Liver (tissue), 8 donors: ENCODE measurements at regions not wholly inside any gene's neighbourhood (a gene's known extent, or its start where the extent isn't known, plus 50 kb on each side); places are given as distances from the start of the nearest gene placed in this dataset.

Experiments
- DNase-seq: peaks from one replicate; pipeline ENCODE4 v3.0.0-alpha.2; 2017; ENCODE audit warnings: low spot score
- H3K27ac ChIP-seq, 2 donors: one replicate each; pipeline ENCODE4 v1.7.0; 2013; ENCODE audit warnings: inconsistent platforms in 2 of 2, low read length in 2 of 2, control low read depth in 1 of 2, low read depth in 1 of 2, mild to moderate bottlenecking in 1 of 2
- H3K27me3 ChIP-seq, 4 donors: one replicate each; pipeline versions ENCODE4 v1.6.1 to v1.7.0; 2013; ENCODE audit warnings: low read length in 3 of 4, inconsistent platforms in 1 of 4, mild to moderate bottlenecking in 1 of 4, moderate library complexity in 1 of 4; ENCODE audit not compliant: control insufficient read depth in 4 of 4, insufficient read depth in 4 of 4
- H3K36me3 ChIP-seq, 4 donors: one replicate each; pipeline versions ENCODE4 v1.6.1 to v1.7.0; 2013; ENCODE audit warnings: low read length in 3 of 4, mild to moderate bottlenecking in 3 of 4, low read depth in 1 of 4, moderate library complexity in 1 of 4; ENCODE audit not compliant: control insufficient read depth in 4 of 4, insufficient read depth in 3 of 4
- H3K4me1 ChIP-seq, 4 donors: one replicate each; pipeline versions ENCODE4 v1.6.1 to v1.7.0; 2013; ENCODE audit warnings: low read length in 3 of 4, mild to moderate bottlenecking in 3 of 4, moderate library complexity in 1 of 4; ENCODE audit not compliant: control insufficient read depth in 4 of 4, insufficient read depth in 4 of 4
- H3K4me3 ChIP-seq, 3 donors: one replicate each; pipeline versions ENCODE4 v1.6.1 to v1.7.0; 2013; ENCODE audit warnings: low read length in 3 of 3, control low read depth in 1 of 3, low read depth in 1 of 3, mild to moderate bottlenecking in 1 of 3
- H3K9ac ChIP-seq, 2 donors: one replicate each; pipeline ENCODE4 v1.7.0; 2013; ENCODE audit warnings: low read length in 2 of 2, mild to moderate bottlenecking in 2 of 2, moderate library complexity in 2 of 2, control low read depth in 1 of 2, low read depth in 1 of 2
- H3K9me3 ChIP-seq, 4 donors: one replicate each; pipeline versions ENCODE4 v1.6.1 to v1.7.0; 2013; ENCODE audit warnings: low read length in 3 of 4; ENCODE audit not compliant: control insufficient read depth in 4 of 4
- EGR1 ChIP-seq, 2 donors: IDR thresholded peaks; 2 replicates each; pipeline ENCODE4 v1.6.1; 2016 to 2018; ENCODE audit warnings: antibody characterized with exemption in 2 of 2, low read depth in 2 of 2
- FOXA1 ChIP-seq: IDR thresholded peaks from 2 replicates; pipeline ENCODE4 v1.6.1; 2016; ENCODE audit warnings: antibody characterized with exemption
- FOXA2 ChIP-seq: IDR thresholded peaks from 2 replicates; pipeline ENCODE4 v1.6.1; 2016; ENCODE audit warnings: antibody characterized with exemption
- GABPA ChIP-seq, 2 donors: IDR thresholded peaks in 1 of 2; conservative IDR thresholded peaks in 1 of 2; 2 replicates each; pipeline ENCODE4 v1.6.1; 2016; ENCODE audit warnings: antibody characterized with exemption in 2 of 2, mild to moderate bottlenecking in 1 of 2, moderate library complexity in 1 of 2
- HNF4A ChIP-seq, 2 donors: conservative IDR thresholded peaks; 2 replicates each; pipeline ENCODE4 v1.6.1; 2016; ENCODE audit warnings: antibody characterized with exemption in 2 of 2, mild to moderate bottlenecking in 2 of 2
- HNF4G ChIP-seq: IDR thresholded peaks from 2 replicates; pipeline ENCODE4 v1.6.1; 2016; ENCODE audit warnings: antibody characterized with exemption
- JUND ChIP-seq, 2 donors: IDR thresholded peaks; 2 replicates each; pipeline ENCODE4 v1.6.1; 2016; ENCODE audit warnings: antibody characterized with exemption in 2 of 2
- NR2F2 ChIP-seq: IDR thresholded peaks from 2 replicates; pipeline ENCODE4 v1.6.1; 2016; ENCODE audit warnings: antibody characterized with exemption
- RAD21 ChIP-seq, 2 donors: IDR thresholded peaks; 2 replicates each; pipeline ENCODE4 v1.6.1; 2016; ENCODE audit warnings: antibody characterized with exemption in 2 of 2, mild to moderate bottlenecking in 2 of 2
- SP1 ChIP-seq: IDR thresholded peaks from 2 replicates; pipeline ENCODE4 v1.6.1; 2018; ENCODE audit warnings: antibody characterized with exemption, mild to moderate bottlenecking
- TAF1 ChIP-seq: conservative IDR thresholded peaks from 2 replicates; pipeline ENCODE4 v1.6.1; 2016; ENCODE audit warnings: antibody characterized with exemption, mild to moderate bottlenecking
- YY1 ChIP-seq: IDR thresholded peaks from 2 replicates; pipeline ENCODE4 v1.6.1; 2016; ENCODE audit warnings: antibody characterized with exemption, mild to moderate bottlenecking
- WGBS: extraction: QIAGEN DNeasy Blood & Tissue Kit; methylation state at CpG from one replicate; pipeline ENCODE4 v1.1.7; 2013; 5-methylcytosine and 5-hydroxymethylcytosine counted together
- TF ChIP-seq, protein P1 (sequence below): IDR thresholded peaks from 2 replicates; pipeline ENCODE4 v1.6.1; 2016; ENCODE audit warnings: antibody characterized with exemption, mild to moderate bottlenecking
- TF ChIP-seq, protein P2 (sequence below): fragments of 150-350 bp; IDR thresholded peaks from 2 replicates; pipeline ENCODE4 v1.5.1; 2017; ENCODE audit warnings: improper control_type of control experiment, low read depth, low read length; ENCODE audit not compliant: missing input control
- TF ChIP-seq, protein P3 (sequence below): IDR thresholded peaks from 2 replicates; pipeline ENCODE4 v1.6.1; 2016; ENCODE audit warnings: antibody characterized with exemption
- TF ChIP-seq, protein P4 (sequence below): IDR thresholded peaks from 2 replicates; pipeline ENCODE4 v1.6.1; 2016; ENCODE audit warnings: antibody characterized with exemption
- donor health status: healthy.
- donor health status: healthy.
- donor health status: healthy.
- donor health status: healthy.
- donor health status: healthy.

DNA sequence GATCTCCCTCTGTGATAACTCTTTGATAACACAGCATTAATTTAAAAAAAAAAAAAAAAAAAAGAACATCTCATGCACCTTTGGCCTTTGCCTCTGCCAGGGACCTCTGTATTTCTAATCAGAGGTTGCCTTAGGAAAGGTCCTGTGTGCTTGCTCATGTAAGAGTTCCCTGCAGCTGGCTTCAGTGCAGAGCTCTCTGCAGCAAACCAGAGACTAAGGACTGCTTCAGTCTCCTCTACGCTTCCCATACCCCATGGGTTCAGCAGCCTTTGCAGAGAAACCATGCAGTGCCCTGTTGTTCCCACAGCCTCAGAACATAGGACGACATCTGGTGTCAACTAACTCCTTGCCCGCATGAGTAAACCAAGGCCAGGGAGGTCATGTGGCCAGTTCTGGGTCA, 236.6 kb upstream of the KLHL29 start:
- Histone ChIP-seq H3K36me3 (no peaks in the 10 kb centered on the region), H3K27me3 (no peaks in the 10 kb centered on the region), H3K9me3 (no peaks in the 10 kb centered on the region), H3K9ac (no peak overlapping the region), H3K4me3 (no peak overlapping the region), H3K4me1 (no peaks in the 10 kb centered on the region), H3K27ac (no peak overlapping the region)
- TF ChIP-seq NR2F2 (no peak), YY1 (no peak), HNF4G (no peak), RAD21 (IDR thresholded peaks at IDR 0.05) (no peak), FOXA1 (no peak), TAF1 (no peak)
- TF ChIP-seq, protein P1, sequence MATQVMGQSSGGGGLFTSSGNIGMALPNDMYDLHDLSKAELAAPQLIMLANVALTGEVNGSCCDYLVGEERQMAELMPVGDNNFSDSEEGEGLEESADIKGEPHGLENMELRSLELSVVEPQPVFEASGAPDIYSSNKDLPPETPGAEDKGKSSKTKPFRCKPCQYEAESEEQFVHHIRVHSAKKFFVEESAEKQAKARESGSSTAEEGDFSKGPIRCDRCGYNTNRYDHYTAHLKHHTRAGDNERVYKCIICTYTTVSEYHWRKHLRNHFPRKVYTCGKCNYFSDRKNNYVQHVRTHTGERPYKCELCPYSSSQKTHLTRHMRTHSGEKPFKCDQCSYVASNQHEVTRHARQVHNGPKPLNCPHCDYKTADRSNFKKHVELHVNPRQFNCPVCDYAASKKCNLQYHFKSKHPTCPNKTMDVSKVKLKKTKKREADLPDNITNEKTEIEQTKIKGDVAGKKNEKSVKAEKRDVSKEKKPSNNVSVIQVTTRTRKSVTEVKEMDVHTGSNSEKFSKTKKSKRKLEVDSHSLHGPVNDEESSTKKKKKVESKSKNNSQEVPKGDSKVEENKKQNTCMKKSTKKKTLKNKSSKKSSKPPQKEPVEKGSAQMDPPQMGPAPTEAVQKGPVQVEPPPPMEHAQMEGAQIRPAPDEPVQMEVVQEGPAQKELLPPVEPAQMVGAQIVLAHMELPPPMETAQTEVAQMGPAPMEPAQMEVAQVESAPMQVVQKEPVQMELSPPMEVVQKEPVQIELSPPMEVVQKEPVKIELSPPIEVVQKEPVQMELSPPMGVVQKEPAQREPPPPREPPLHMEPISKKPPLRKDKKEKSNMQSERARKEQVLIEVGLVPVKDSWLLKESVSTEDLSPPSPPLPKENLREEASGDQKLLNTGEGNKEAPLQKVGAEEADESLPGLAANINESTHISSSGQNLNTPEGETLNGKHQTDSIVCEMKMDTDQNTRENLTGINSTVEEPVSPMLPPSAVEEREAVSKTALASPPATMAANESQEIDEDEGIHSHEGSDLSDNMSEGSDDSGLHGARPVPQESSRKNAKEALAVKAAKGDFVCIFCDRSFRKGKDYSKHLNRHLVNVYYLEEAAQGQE: no peak
- TF ChIP-seq, protein P2, sequence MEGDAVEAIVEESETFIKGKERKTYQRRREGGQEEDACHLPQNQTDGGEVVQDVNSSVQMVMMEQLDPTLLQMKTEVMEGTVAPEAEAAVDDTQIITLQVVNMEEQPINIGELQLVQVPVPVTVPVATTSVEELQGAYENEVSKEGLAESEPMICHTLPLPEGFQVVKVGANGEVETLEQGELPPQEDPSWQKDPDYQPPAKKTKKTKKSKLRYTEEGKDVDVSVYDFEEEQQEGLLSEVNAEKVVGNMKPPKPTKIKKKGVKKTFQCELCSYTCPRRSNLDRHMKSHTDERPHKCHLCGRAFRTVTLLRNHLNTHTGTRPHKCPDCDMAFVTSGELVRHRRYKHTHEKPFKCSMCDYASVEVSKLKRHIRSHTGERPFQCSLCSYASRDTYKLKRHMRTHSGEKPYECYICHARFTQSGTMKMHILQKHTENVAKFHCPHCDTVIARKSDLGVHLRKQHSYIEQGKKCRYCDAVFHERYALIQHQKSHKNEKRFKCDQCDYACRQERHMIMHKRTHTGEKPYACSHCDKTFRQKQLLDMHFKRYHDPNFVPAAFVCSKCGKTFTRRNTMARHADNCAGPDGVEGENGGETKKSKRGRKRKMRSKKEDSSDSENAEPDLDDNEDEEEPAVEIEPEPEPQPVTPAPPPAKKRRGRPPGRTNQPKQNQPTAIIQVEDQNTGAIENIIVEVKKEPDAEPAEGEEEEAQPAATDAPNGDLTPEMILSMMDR: no peak
- TF ChIP-seq, protein P3, sequence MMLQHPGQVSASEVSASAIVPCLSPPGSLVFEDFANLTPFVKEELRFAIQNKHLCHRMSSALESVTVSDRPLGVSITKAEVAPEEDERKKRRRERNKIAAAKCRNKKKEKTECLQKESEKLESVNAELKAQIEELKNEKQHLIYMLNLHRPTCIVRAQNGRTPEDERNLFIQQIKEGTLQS: no peak
- WGBS: 86% methylated on average over 3 of the region's 3 CpGs
- no peak for DNase-seq

DNA sequence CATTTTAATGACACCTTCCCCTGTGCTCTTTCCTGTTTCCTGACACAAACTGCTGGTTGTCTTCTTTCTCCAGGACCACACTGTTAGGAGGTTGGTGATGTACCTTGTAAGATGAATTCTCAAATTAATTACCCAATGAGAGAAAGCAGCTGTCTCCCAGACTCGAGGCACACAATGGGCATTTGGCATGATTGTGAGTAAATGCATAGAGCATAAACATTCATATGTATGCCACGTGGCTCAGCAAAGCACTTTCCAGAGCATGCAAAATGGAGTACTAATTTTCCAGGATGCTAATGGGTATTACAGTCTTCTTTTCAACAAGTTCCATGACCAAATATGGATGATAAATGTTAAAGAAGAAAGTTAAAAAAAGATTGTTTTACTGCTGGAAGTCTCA, 235.2 kb upstream of the KLHL29 start:
- no peak overlapping the region for H3K27ac ChIP-seq
- H3K4me1 ChIP-seq: peaks cover 0 to 2% (median under 1%) of the 10 kb centered on the region in 4 donors
- DNase-seq: no peak
- H3K4me3 ChIP-seq: no peak overlapping the region
- WGBS: 87% methylated on average over 2 of the region's 2 CpGs
- TF ChIP-seq, protein P2: no peak
- TF ChIP-seq JUND (IDR thresholded peaks at IDR 0.05): no peak
- no peak for TF ChIP-seq FOXA2
- TF ChIP-seq RAD21 (IDR thresholded peaks at IDR 0.05): no peak
- TF ChIP-seq SP1: no peak
- no peak for TF ChIP-seq GABPA (IDR thresholded peaks at IDR 0.05 in 1 of 2, conservative IDR thresholded peaks at IDR 0.05 in 1 of 2)
- TF ChIP-seq, protein P1: no peak
- TF ChIP-seq HNF4A (conservative IDR thresholded peaks at IDR 0.05): no peak
- TF ChIP-seq TAF1: no peak
- TF ChIP-seq NR2F2: no peak
- TF ChIP-seq EGR1 (IDR thresholded peaks at IDR 0.05; ENCODE audit: low read depth in 2 of 2): no peak
- TF ChIP-seq HNF4G: no peak
- TF ChIP-seq, protein P4, sequence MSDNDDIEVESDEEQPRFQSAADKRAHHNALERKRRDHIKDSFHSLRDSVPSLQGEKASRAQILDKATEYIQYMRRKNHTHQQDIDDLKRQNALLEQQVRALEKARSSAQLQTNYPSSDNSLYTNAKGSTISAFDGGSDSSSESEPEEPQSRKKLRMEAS: no peak
- no peak for TF ChIP-seq FOXA1
- H3K36me3 ChIP-seq: no peaks in the 10 kb centered on the region
- no peak overlapping the region for H3K9ac ChIP-seq
- no peaks in the 10 kb centered on the region for H3K9me3 ChIP-seq
- H3K27me3 ChIP-seq: no peaks in the 10 kb centered on the region
